RCC 7860 (cell line): ENCODE measurements at regions not wholly inside any gene's neighbourhood (a gene's known extent, or its start where the extent isn't known, plus 50 kb on each side); places are given as distances from the start of the nearest gene placed in this dataset.
"Not testable (repeated sequence)": the region's sequence is repeated elsewhere in the genome, so short reads cannot be mapped to it uniquely, and the experiment has no call there.

Experiments
- DNase-seq: peaks from one replicate; pipeline ENCODE4 v3.0.0-alpha.2; 2015; ENCODE audit warnings: low spot score
- FAIRE-seq: peaks from 2 replicates; lab custom pipeline; 2012; peaks lifted over from hg19 to GRCh38; lab: Jason Lieb, UNC

DNA sequence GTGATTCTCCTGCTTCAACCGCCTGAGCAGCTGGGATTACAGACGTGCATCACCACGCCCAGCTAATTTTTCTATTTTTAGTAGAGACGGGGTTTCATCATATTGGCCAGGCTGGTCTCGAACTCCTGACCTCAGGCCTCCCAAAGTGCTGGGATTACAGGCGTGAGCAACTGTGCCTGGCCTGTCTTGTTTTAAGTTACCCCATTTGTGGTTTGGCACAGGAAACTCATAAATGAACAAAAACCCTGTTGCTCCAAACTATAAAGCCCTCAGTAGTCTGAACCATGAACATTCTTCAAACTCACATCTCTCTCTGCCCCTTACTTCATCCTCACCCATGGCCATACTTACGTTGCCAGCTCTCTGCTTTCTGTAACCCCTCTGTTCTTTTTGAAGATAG lies 61.7 kb downstream of the RHOU start:
- FAIRE-seq, DNase-seq: not testable (repeated sequence)

DNA sequence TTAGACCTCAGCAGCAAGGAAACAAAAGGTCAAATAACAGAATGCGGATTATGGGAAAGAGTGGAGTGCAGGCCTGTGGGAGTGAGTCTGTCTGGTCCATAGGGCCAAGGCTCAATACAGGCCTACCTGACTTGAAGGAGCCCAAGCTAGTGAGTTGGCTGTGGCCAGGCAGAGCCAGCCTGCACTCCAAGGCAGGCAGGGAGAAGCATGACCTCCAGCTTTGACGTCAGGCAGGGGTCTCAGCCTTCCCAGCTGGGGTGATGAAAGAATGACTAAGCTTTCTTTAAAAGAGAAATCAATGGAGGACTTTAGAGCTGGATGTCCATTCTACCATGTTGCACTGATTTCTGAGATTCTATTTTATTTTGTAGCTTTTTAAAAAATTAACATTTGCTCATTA lies 62.8 kb downstream of the RHOU start:
- no peak for FAIRE-seq
- no peak for DNase-seq

DNA sequence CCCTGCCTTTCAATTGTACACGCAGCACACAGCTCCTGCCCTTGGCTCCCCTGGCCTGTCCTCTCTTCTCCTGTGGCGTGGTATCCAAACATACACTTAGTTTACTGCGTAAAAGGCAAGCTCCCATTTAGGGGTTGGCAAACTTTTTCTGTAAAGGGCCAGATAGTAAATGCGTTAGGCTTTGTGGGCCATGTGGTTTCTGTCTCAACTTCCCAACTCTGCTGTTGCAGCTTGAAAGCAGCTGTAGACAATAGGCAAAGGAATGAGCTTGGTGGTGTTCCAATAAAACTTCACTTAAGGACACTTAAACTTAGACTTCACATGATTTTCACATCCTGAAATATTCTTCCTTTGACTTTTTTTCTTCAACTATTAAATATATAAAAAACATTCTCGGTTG lies 63.3 kb downstream of the RHOU start:
- DNase-seq (no peak), FAIRE-seq (no peak)

DNA sequence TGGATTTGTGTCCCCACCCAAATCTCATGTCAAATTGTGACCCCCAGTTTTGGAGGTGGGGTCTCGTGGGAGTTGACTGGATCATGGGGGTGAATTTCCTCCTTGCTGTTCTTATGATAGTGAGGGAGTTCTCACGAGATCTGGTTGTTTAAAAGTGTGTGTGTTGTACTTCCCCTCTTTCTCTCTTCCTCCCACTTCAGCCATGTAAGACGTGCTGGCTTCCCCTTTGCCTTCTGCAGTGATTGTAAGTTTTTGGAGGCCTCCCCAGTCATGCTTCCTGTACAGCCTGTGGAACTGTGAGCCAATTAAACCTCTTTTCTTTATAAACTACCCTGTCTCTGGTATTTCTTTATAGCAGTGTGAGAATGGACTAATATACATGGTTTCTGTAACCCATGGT lies 64.6 kb downstream of the RHOU start:
- FAIRE-seq (no peak), DNase-seq (no peak)

DNA sequence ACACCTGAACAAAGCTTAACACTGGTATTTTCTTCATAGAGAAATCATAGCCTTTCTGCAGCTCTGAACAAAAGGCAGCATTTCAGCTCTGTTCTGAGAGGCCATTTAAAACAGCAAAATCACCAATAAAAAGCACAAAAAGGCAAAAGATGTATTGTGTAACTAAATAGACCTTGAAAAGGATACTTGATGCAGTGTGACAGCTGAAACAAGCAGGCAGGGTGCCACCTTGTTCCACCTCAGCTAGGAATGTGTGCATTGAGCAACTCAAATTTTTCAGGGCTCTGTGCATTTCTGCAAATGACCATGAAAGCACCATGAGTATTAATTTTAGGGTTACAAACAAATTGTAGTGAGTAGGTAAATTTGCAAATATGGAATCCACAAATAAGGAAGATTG lies 65.8 kb downstream of the RHOU start:
- FAIRE-seq (no peak), DNase-seq (no peak)

DNA sequence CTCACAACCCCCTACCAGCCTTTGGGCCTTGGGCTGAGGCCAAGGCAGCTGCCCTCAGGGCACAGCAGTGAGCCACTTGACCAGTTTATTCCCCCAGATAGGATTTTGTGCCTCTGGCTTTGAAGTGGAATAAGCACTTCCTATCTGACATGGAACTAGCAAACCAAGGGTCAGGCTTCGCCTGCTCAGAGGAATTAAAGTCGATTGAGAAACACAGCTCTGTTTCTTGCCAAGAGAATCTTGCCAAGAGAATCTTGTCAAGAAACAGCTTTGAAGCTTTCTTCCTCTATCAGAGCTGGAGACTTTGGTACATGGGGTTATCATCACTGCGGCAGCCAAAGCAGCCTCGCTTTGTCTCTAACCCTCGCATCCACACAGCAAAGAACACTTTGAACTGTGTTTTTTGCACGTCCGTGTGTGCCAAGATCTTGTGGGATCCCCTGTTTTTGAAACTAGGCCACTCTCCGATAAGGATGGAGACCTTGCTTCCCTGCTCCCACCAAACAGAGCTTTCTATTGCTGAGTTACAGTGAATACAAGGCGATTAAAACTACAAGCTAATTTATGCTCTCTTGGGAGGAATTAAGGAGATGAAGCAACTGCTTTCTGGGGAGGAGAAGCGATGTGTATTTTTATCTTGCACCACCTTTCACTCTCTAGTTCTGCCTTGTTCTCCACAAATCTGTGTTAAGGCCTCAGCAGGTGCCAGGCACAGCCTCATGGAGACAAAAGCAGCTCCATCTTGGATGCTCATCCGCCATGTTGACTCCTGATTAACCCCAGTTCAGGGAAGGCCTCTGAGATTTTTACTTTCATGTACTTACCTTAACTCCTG lies 67.3 kb downstream of the RHOU start:
- FAIRE-seq, result no peak
- DNase-seq, result no peak

DNA sequence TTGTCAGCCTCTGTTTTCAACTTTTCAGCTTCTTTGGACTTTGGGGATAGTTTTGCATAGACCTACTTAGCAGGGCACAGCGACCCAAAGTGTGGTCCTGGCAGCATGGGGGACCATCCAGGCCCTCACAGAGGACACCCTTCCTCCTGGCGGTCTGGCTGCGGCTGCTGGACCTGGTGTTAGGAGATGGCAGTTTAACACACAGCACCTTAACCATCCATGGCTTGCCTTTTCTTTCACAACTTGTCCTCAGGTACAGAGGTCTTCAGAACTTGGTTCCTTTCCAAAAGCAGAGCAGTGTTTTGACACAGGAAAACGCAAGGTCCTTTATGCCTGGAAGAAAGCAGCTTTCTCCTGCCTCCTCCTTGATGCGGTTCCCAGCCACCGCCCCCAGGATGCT lies 68.1 kb downstream of the RHOU start:
- FAIRE-seq (no peak), DNase-seq (no peak)

DNA sequence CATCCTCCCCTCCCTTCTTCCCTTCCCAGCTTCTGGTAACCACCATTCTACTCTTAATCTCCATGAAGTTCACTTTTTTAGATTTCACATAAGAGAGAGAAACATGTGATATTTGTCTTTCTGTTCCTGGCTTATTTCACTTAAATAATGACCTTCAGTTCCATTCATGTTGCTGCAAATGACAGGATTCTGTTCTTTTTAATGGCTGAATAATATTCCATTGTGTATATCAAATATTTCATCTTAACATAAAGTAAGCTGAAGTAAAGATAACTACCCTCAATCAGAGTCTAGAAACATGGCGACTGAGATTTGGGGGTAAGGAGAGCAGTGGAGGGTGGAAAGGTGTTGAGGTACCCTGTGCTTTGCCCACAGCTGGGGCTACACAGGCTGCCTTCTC lies 68.9 kb downstream of the RHOU start:
- FAIRE-seq, result no peak
- no peak for DNase-seq

DNA sequence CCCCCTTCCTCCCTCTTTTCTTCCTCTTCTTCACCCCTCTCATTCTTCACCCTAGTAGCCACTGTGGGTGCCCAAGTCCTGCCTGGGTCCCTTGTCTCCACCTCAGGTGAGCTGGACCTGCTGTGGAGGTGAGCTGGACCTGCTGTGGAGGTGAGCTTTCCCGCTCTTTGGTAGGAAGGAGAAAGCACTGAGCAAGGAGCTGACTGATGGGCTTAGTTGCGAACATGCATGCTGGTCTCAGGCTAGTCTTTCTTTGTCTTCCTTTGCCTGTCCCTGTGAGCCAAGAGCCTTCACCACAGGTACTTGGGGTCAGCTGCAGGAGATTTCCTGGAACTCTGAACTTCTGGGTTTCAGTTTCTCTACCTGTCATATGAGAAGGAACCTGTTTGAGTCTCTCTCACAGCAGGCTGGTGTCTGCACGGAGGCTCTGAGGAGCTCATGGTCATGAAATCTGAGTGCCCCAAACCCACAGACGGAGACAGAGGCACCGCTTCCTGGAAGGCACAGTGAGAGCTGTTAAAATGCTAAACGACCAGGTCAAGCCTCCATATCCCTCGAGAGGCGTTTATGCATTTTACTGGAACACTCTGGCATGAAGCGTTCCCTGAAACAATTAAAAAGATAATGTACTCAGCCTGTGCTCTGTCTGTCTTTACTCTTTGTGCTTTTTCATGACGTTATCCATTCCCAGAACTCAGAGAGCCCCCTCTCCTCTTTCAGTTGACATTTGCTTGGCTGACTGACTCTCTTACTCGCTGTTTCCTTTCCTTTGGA lies 69.5 kb downstream of the RHOU start:
- no peak for FAIRE-seq
- DNase-seq, result no peak

DNA sequence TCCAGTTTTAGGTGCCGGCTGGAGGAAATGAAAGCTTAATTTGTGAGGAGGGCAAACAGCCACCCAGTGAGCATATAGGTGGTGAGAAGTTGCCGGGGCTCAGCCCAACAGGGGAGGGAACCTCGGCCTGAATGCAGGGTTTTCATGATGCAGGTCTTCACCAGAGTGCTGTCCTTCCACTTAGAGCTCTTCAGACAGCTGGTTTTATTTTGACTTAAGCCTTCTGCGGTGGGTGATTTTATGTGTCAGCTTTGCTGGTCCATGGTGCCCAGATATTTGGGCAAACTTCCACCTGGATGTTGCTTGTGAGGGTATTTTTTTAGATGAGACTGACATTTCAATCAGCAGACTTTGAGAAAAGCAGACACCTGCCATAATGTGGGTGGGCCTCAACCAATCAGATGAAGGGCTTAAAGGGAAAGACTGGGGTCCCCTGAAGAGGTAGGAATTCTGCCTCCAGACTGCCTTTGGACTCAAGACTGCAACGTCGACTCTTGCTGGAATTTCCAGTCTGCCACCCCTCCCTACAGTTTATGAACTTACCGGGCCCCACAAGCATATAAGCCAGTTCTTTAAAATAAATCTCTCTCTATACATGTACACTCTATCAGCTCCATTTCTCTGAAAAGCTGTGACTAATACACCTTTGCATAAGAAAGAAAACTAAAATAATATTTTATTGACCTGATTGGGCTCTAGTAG lies 72.8 kb downstream of the RHOU start:
- FAIRE-seq (no peak), DNase-seq (no peak)

DNA sequence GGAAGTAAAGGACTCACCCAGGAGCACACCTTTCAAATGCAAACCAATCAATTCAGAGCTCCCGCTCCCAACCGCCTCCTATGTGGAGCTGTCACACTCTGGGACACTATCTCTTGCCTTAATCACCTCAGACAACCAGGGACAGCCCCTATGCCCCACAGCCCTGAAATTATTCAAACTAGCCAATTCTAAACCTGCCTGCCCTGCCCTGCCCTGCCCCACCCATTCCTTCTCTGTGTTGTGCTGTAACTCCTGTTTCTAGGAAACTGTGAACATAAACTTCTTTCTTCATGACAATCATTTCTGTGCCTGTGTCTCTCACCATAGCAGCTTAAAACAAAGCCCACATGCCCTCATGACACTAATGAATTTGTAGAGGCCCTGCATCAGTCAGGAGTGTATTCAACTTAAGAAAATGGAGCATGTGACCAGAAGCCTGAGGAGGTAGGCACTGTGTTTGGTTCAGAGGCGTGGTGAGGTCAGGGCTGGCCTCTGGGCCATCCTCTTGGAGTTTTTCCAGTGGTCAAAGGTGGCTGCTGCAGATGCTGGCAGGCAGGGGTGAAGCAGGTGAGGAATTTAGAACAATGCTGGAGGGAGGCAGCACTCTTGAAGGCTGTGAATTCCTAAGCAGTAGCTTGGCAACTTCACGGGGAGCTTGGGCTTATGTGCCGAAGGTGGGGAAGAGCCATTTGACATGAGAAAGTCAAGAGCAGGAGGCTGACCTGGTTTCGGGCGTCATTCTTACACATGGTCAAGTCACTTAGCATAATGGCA lies 74.5 kb downstream of the RHOU start:
- no peak for DNase-seq
- FAIRE-seq, result no peak

DNA sequence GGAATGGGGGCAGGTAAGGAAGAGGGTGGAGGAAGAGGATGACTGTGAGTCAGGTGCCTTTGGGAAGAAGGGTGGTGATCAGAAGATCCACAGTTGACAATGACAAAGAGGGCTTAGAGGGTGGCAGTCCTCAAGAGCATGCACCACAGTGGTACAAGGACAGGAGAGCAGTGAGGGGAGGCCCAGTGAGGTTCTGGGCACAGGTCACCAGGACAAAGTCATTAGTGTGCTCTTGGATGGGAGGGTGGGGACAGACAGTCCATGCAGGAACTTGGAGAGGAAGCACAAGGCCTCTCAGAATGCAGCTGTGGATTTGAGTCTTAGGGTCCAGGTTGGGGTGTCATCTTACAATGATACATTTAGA lies 75.1 kb downstream of the RHOU start:
- FAIRE-seq (no peak), DNase-seq (no peak)

DNA sequence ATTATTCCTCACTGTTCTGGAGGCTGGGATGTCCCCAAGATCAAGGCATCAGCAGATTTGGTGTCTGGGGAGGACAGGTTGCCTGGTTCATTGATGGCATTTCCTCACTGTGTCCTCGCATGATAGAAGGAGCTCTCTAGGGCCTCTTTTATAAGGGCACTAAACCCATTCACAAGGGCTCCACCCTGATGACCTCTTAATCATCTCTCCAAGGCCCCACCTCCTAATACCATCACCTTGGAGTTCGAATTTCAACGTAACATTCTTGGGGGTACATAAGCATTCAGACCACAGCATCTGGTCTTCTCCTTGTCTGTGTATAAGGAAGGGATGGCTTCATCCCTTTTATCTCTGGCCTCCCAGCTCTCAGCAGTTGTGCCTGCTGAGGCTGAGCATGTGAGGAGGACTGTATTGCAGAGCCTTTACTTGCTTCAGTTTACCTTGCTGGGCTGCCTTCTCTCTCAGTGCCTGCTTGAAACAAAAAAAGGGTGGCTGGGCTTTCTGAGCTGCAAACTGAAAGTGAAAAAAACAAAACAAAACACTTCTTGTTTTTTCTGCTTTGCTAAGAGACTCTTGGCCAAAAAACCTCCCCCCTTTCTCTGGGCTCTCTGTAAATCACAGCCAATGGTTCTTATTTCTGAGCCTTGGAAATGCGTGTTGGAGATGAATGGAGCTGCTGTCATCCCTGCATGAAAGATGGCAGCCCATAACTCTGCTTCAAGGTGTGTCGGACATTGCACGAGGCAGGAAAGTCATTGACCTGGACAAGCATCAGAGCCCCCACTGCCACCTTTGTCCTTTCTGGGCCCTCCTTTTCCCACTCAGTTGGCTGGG lies 75.8 kb downstream of the RHOU start:
- FAIRE-seq, result no peak

DNA sequence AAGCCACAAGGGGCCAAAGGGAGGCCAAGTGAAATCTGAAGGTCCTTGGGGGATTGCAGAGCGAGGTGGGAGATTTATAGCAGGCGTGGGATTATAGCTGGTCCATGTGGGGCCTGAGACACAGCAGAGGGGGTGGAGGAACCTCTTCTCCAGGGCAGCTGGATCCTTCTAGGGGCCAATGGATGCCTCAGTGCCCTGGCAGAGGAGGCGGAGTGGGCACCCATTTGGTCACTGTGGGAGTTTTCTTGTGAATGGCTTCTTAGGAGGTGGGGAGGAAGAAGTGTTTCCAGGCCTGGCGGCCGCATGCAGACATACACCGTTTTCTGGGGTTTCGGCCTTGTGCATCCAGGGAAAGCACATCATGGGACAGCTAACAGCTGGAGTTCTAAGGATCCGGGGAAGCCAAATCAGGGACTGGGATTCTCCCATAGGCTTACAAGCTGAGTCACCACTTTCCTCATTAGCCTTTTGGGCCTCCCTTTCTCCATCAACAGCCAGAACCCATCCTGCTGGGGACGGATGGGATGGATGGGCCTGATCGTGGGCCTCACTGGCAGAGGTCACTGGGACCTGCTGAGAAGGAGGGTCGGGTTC lies 76.5 kb downstream of the RHOU start:
- DNase-seq, result no peak
- FAIRE-seq, result no peak

More for the DNA sequence above, 75.8 kb downstream of the RHOU start:
- DNase-seq, result no peak

DNA sequence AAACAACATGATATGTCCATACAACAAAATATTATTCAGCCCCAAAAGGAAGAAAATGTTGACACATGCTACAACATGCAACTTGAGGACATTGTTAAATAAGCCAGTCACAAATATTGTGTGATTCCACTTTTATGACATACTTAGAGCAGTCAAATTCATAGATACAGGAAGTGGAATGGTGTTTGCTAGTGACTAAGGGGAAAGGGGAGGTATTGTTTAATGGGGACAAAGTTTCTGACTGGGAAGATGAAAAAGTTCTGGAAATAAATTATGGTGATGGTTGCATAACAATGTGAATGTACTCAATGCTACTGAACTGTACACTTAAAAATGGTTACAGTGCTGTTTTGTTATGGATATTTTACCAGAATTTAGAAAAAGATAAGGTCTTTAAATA lies 77.7 kb downstream of the RHOU start:
- FAIRE-seq, result no peak
- no peak for DNase-seq

DNA sequence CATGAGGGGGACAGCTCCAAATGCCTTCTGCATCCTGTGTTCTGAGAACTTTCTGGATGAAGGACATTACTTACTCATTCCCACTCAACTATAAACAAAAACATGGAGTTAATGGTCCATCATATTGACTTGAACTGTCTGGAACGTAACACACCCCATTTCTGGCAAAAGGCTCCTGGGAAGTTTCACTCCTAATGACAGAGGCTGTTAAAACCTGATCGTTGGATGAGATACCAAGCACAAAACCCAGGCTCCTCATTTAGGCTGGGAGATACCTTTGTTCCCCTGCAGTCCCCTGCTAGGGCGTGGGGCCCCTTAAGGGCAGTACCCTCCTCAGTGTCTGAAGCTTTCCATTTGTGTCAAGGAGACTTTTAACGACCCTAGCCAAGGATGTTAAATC lies 78.9 kb downstream of the RHOU start:
- FAIRE-seq (no peak), DNase-seq (no peak)

DNA sequence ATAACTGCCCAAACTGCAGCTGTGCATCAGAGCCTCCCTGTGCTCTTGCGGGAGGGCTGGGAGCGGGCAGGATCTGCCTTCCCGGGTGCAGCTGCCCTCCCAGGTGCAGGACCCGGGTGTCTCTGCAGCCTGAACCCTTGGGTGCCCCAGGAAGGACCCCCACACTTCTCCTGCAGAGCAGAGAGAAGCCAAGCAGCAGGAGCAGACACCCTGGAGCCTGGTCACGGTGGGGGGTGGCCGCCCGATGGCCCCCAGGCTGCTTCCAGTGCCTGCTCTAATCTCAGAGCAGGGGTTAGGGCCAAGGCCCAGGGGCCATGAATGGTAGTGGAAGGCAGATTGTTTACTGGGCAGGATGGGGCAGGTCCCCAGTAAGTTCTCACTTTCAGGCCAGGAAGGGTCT lies 83.0 kb downstream of the RHOU start:
- DNase-seq, result no peak
- no peak for FAIRE-seq

DNA sequence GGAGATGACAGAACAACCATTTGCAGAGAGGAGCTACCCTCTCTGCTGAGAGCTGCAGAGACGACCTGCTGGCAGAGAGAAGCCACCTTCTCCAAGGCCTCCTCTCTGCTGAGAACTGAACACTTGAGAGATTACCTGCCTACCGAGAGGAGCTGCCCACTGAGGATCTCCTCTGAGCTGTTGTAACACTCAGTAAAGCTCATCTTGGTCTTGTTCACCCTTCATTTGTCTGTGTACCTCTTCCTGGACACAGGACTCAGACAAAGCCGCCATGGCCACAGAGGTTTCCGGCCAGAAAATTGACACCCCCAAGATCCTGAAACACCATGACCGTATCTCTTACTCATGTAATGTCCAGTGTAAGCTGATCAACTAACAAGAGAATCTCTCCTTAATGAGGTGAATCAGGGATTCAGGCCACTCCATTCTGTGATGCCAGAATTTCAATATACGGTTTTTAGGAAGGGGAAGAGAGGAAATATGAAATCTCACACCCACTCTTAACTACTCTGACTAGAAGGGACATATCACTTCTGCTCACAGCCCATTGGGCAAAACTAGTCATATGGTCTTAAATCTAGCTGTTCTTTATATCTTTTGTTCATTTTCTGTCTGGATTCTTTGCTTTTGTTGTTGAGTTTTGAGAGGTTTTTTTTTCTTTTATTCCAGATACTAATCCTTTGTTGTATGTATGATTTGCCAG lies 83.8 kb downstream of the RHOU start:
- FAIRE-seq, result no peak
- no peak for DNase-seq

DNA sequence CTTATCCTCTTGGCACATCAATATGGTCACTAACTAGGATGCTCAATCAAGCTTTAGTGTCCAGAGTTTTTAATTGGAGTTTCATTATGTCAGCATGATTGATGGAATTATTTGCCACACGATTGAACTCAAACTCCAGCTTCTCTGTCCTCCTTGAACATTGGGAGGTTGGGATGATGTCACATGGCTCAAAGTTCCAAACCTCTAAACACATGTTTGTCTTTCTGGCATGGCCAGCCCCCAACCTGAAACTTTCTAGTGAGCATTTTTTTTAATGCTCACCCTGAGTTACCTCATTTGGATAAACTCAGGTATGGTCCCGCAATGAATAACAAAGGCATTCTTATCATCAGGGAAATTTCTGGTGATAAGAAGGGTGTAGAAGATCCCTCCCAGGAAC lies 86.0 kb downstream of the RHOU start:
- FAIRE-seq (no peak), DNase-seq (no peak)
